DND-41 (cell line): ENCODE measurements at regions not wholly inside any gene's neighbourhood (a gene's known extent, or its start where the extent isn't known, plus 50 kb on each side); places are given as distances from the start of the nearest gene placed in this dataset.

Source experiments
- ATAC-seq: fragments of 200-7000 bp; cut with Tn5 transposase; 3 replicates; pipeline ENCODE4 v1.9.1; 2021; ENCODE audit warnings: low read depth; ENCODE audit not compliant: insufficient read depth
- DNase-seq: peaks from one replicate; pipeline ENCODE4 v3.0.0-alpha.2; 2020
- H2AFZ ChIP-seq: 2 replicates; pipeline ENCODE4 v1.6.0; 2012; ENCODE audit warnings: low read depth, low read length
- H3K27ac ChIP-seq: 2 replicates; pipeline ENCODE4 v1.5.1; 2012; ENCODE audit warnings: low read length, inconsistent platforms
- H3K27me3 ChIP-seq: fragments of 200-600 bp; sonication (generic); 2 replicates; pipeline ENCODE4 v1.6.0; 2012; ENCODE audit warnings: low read length, mild to moderate bottlenecking, inconsistent platforms; ENCODE audit not compliant: insufficient read depth, poor library complexity
- H3K36me3 ChIP-seq: 2 replicates; pipeline ENCODE4 v1.5.1; 2012; ENCODE audit warnings: low read length, inconsistent platforms; ENCODE audit not compliant: insufficient read depth
- H3K4me1 ChIP-seq: 2 replicates; pipeline ENCODE4 v1.5.1; 2012; ENCODE audit warnings: mild to moderate bottlenecking, low read length; ENCODE audit not compliant: insufficient read depth
- H3K4me2 ChIP-seq: 2 replicates; pipeline ENCODE4 v1.6.0; 2012; ENCODE audit warnings: mild to moderate bottlenecking, moderate library complexity, low read length, inconsistent platforms; ENCODE audit not compliant: insufficient read depth
- H3K4me3 ChIP-seq, 2 experiments: fragments of 200-600 bp in 1 of 2; shearing (Covaris generic) in 1 of 2; 2 replicates each; pipeline ENCODE4 v1.5.1; 2012 to 2016; ENCODE audit warnings: inconsistent platforms in 2 of 2, low read length in 2 of 2, mild to moderate bottlenecking in 2 of 2, low read depth in 1 of 2, moderate library complexity in 1 of 2
- H3K79me2 ChIP-seq: 2 replicates; pipeline ENCODE4 v1.6.0; 2012; ENCODE audit warnings: low read length, inconsistent platforms; ENCODE audit not compliant: insufficient read depth
- H3K9ac ChIP-seq: 2 replicates; pipeline ENCODE4 v1.6.0; 2012; ENCODE audit warnings: low read depth, mild to moderate bottlenecking, inconsistent platforms, low read length, moderate library complexity
- H3K9me3 ChIP-seq: 2 replicates; pipeline ENCODE4 v1.5.1; 2012; ENCODE audit warnings: low read length, moderate library complexity, mild to moderate bottlenecking, inconsistent platforms; ENCODE audit not compliant: insufficient read depth, severe bottlenecking
- H4K20me1 ChIP-seq: 2 replicates; pipeline ENCODE4 v1.6.0; 2012; ENCODE audit warnings: low read length; ENCODE audit not compliant: insufficient read depth
- EZH2 ChIP-seq: IDR thresholded peaks from 3 replicates; pipeline ENCODE4 v1.6.1; 2012; ENCODE audit warnings: borderline replicate concordance, low read depth, mild to moderate bottlenecking, moderate library complexity, low read length, inconsistent platforms; ENCODE audit not compliant: severe bottlenecking
- TF ChIP-seq, protein P1 (sequence below): IDR thresholded peaks from 2 replicates; pipeline ENCODE4 v1.5.1; 2012; ENCODE audit warnings: borderline replicate concordance, low read length, moderate library complexity, mild to moderate bottlenecking; ENCODE audit not compliant: poor library complexity, severe bottlenecking; ENCODE audit errors: extremely low read depth

DNA sequence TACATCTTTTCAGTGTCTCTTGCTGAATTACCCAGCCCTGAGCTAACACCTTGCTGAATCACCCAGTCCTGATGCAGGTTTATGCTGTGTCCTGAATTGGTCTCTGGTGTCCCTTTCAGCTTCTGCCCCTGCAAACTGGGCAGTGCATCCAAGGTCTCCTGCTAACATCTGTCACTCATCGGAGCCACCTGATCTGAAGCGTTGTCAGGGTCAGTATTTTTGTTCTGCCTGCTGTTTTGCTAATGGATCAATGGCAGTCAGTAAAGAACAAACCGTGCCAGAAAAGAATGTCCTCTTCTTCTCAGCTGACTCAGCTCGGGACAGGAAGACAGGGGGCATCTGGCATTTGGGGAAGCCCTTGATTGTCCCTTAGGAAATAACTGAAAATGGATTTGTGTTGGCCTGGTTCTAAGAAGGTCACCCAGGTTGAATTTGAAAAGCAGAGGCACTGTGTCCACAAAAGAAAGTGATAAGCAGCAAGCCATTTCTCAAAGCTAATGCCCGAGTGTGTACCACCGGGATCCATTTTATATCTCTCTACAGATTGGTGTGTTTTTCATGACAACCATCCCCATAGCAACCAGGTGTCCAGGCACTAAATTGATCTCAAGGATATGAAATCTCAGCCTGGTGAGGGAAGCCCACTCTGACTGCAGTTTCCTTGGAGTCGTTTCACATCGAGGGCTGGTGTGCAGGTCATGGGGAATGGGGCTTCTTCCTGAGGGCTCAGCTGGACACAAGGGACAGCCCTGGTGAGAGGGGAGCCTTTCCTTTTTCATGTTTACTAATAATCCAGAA lies 109.7 kb upstream of the IRF2BP2 start:
- H3K4me2 ChIP-seq = no peak overlapping the region
- H3K4me3 ChIP-seq = no peak overlapping the region
- H3K36me3 ChIP-seq = no peaks in the 10 kb centered on the region
- no peaks in the 10 kb centered on the region for H3K9me3 ChIP-seq
- TF ChIP-seq EZH2 = no peak
- no peaks in the 10 kb centered on the region for H4K20me1 ChIP-seq
- peak overlapping the region; percentile 100 for H3K27ac ChIP-seq
- H3K9ac ChIP-seq = no peak overlapping the region
- no peak overlapping the region for H2AFZ ChIP-seq
- no peaks in the 10 kb centered on the region for H3K79me2 ChIP-seq
- H3K27me3 ChIP-seq = no peaks in the 10 kb centered on the region
- DNase-seq (no peak), ATAC-seq (no peak)
- peaks cover 44% of the 10 kb centered on the region for H3K4me1 ChIP-seq

GRCh38 chr1:234718496-234719453 lies 108.8 kb upstream of the IRF2BP2 start:
- ATAC-seq (no peak), DNase-seq (no peak)
- no peaks in the 10 kb centered on the region for H4K20me1 ChIP-seq
- H3K79me2 ChIP-seq = no peaks in the 10 kb centered on the region
- H3K4me3 ChIP-seq = no peak overlapping the region
- H3K4me2 ChIP-seq = no peak overlapping the region
- H2AFZ ChIP-seq = no peak overlapping the region
- no peaks in the 10 kb centered on the region for H3K36me3 ChIP-seq
- no peaks in the 10 kb centered on the region for H3K27me3 ChIP-seq
- H3K4me1 ChIP-seq = peaks cover 35% of the 10 kb centered on the region
- TF ChIP-seq, protein P1, sequence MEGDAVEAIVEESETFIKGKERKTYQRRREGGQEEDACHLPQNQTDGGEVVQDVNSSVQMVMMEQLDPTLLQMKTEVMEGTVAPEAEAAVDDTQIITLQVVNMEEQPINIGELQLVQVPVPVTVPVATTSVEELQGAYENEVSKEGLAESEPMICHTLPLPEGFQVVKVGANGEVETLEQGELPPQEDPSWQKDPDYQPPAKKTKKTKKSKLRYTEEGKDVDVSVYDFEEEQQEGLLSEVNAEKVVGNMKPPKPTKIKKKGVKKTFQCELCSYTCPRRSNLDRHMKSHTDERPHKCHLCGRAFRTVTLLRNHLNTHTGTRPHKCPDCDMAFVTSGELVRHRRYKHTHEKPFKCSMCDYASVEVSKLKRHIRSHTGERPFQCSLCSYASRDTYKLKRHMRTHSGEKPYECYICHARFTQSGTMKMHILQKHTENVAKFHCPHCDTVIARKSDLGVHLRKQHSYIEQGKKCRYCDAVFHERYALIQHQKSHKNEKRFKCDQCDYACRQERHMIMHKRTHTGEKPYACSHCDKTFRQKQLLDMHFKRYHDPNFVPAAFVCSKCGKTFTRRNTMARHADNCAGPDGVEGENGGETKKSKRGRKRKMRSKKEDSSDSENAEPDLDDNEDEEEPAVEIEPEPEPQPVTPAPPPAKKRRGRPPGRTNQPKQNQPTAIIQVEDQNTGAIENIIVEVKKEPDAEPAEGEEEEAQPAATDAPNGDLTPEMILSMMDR = no peak
- no peak for TF ChIP-seq EZH2
- H3K27ac ChIP-seq = peak overlapping the region; percentile 100; the same call in 1 of the 2 replicates
- no peaks in the 10 kb centered on the region for H3K9me3 ChIP-seq
- H3K9ac ChIP-seq = no peak overlapping the region

- H3K9me3 ChIP-seq = no peaks in the 10 kb centered on the region
- H4K20me1 ChIP-seq = no peaks in the 10 kb centered on the region
- no peak overlapping the region for H3K4me2 ChIP-seq
- H3K9ac ChIP-seq = no peak overlapping the region
- H3K79me2 ChIP-seq = no peaks in the 10 kb centered on the region
- H3K4me3 ChIP-seq = no peak overlapping the region
- TF ChIP-seq, protein P1 = no peak
- no peak for TF ChIP-seq EZH2
- no peak for DNase-seq
- H3K36me3 ChIP-seq = no peaks in the 10 kb centered on the region
- peaks cover 16% of the 10 kb centered on the region for H3K4me1 ChIP-seq
- no peak overlapping the region for H3K27ac ChIP-seq
- no peak overlapping the region for H2AFZ ChIP-seq
- no peaks in the 10 kb centered on the region for H3K27me3 ChIP-seq
- ATAC-seq = no peak
Measured at GRCh38 chr1:234716908-234717375, 107.0 kb upstream of the IRF2BP2 start.
